H1 (cell line): ENCODE measurements at regions not wholly inside any gene's neighbourhood (a gene's known extent, or its start where the extent isn't known, plus 50 kb on each side); places are given as distances from the start of the nearest gene placed in this dataset.

Source experiments
- CTCF ChIA-PET: fragments of 300-600 bp; sonication (Branson Sonifier 250); formaldehyde crosslinking; loops from one replicate; lab custom pipeline; 2021; ENCODE audit not compliant: partially characterized antibody; lab: Charles Lee
- POLR2A ChIA-PET: fragments of 300-600 bp; sonication (Branson Sonifier 250); formaldehyde crosslinking; loops from one replicate; lab custom pipeline; 2021; ENCODE audit warnings: inconsistent platforms; ENCODE audit not compliant: partially characterized antibody; lab: Charles Lee
- DNase-seq, 2 experiments: peaks; one replicate each; pipeline versions ENCODE4 v3.0.0 to v3.0.0-alpha.2; 2010 to 2022; ENCODE audit warnings: low spot score in 2 of 2, low read depth in 1 of 2, mixed read lengths in 1 of 2
- FAIRE-seq: peaks from 2 replicates; lab custom pipeline; 2011; peaks lifted over from hg19 to GRCh38; lab: Jason Lieb, UNC
- H2AFZ ChIP-seq: 2 replicates; pipeline ENCODE4 v1.8.1; 2012; ENCODE audit warnings: low read length, inconsistent platforms
- H2AK5ac ChIP-seq: 2 replicates; pipeline ENCODE4 v1.6.1; 2013; ENCODE audit warnings: low read depth, low read length
- H2BK120ac ChIP-seq: replicated peaks from 2 replicates; pipeline ENCODE3; 2013; ENCODE audit warnings: low read depth, low read length, inconsistent platforms
- H2BK12ac ChIP-seq: 2 replicates; pipeline ENCODE4 v1.6.1; 2013; ENCODE audit warnings: low read depth, low read length
- H2BK15ac ChIP-seq: 2 replicates; pipeline ENCODE4 v1.6.1; 2013; ENCODE audit warnings: low read length
- H2BK20ac ChIP-seq: 2 replicates; pipeline ENCODE4 v1.6.1; 2013; ENCODE audit warnings: low read length
- H2BK5ac ChIP-seq: 2 replicates; pipeline ENCODE4 v1.6.1; 2013; ENCODE audit warnings: low read depth, low read length
- H3K14ac ChIP-seq: 2 replicates; pipeline ENCODE4 v1.6.1; 2013; ENCODE audit warnings: inconsistent platforms; ENCODE audit not compliant: insufficient read length
- H3K18ac ChIP-seq: 2 replicates; pipeline ENCODE4 v1.6.1; 2013; ENCODE audit warnings: low read length; ENCODE audit errors: extremely low read depth
- H3K23ac ChIP-seq: 2 replicates; pipeline ENCODE4 v1.6.1; 2013; ENCODE audit warnings: inconsistent platforms; ENCODE audit not compliant: insufficient read length
- H3K23me2 ChIP-seq: 2 replicates; pipeline ENCODE4 v1.6.1; 2013; ENCODE audit warnings: low read depth, low read length
- H3K27ac ChIP-seq: 2 replicates; pipeline ENCODE4 v1.6.1; 2011; ENCODE audit warnings: low read depth, low read length, inconsistent platforms
- H3K27me3 ChIP-seq, 4 experiments: replicated peaks in 1 of 4; 1 replicate in 1 of 4; 2 replicates in 3 of 4; pipeline versions ENCODE4 v1.6.1 to v1.8.1; 2011 to 2013; ENCODE audit warnings: low read length in 3 of 4, mild to moderate bottlenecking in 3 of 4, inconsistent platforms in 2 of 4, mixed read lengths in 2 of 4, moderate library complexity in 1 of 4; ENCODE audit not compliant: control insufficient read depth in 3 of 4, insufficient read depth in 3 of 4; ENCODE audit errors: extremely low read depth in 1 of 4
- H3K36me3 ChIP-seq, 4 experiments: 2 replicates each; pipeline versions ENCODE4 v1.6.1 to v1.8.1; 2011 to 2013; ENCODE audit warnings: mild to moderate bottlenecking in 4 of 4, low read length in 3 of 4, moderate library complexity in 2 of 4, control low read depth in 1 of 4, inconsistent platforms in 1 of 4; ENCODE audit not compliant: insufficient read depth in 4 of 4, control insufficient read depth in 2 of 4
- H3K4ac ChIP-seq: replicated peaks from 2 replicates; pipeline ENCODE3; 2013; ENCODE audit warnings: low read length, low read depth, mixed read lengths, inconsistent platforms; ENCODE audit not compliant: insufficient read length
- H3K4me1 ChIP-seq, 4 experiments: replicated peaks in 1 of 4; 1 replicate in 1 of 4; 2 replicates in 3 of 4; pipeline versions ENCODE4 v1.6.1 to v1.8.1; 2011 to 2013; ENCODE audit warnings: low read length in 3 of 4, inconsistent platforms in 2 of 4, mixed read lengths in 1 of 4; ENCODE audit not compliant: insufficient read depth in 4 of 4, control insufficient read depth in 3 of 4
- H3K4me2 ChIP-seq, 2 experiments: 2 replicates each; pipeline versions ENCODE4 v1.6.1 to v1.8.1; 2011 to 2013; ENCODE audit warnings: low read depth in 2 of 2, low read length in 2 of 2, control low read depth in 1 of 2, inconsistent platforms in 1 of 2, mild to moderate bottlenecking in 1 of 2; ENCODE audit not compliant: insufficient read depth in 1 of 2
- H3K4me3 ChIP-seq, 4 experiments: fragments of 200-600, 300-600 bp in 1 of 4; sonication (generic), shearing (Covaris generic), sonication (Bioruptor Twin) in 1 of 4; 2 replicates each; pipeline versions ENCODE4 v1.5.1 to v1.8.1; 2011 to 2016; ENCODE audit warnings: low read length in 4 of 4, low read depth in 3 of 4, control low read depth in 2 of 4, inconsistent platforms in 2 of 4, mild to moderate bottlenecking in 2 of 4, mixed read lengths in 1 of 4, moderate library complexity in 1 of 4; ENCODE audit not compliant: insufficient read depth in 2 of 4; ENCODE audit errors: extremely low read depth in 1 of 4
- H3K56ac ChIP-seq: replicated peaks from 2 replicates; pipeline ENCODE3; 2013; ENCODE audit warnings: low read depth, mild to moderate bottlenecking, mixed read lengths, low read length, inconsistent platforms; ENCODE audit not compliant: insufficient read length
- H3K79me1 ChIP-seq: 2 replicates; pipeline ENCODE4 v1.6.1; 2013; ENCODE audit warnings: low read depth, low read length, control low read depth
- H3K79me2 ChIP-seq, 2 experiments: 2 replicates each; pipeline versions ENCODE4 v1.6.1 to v1.8.1; 2012 to 2013; ENCODE audit warnings: low read length in 2 of 2, mild to moderate bottlenecking in 2 of 2, inconsistent platforms in 1 of 2; ENCODE audit not compliant: insufficient read depth in 2 of 2, control insufficient read depth in 1 of 2
- H3K9ac ChIP-seq, 4 experiments: replicated peaks in 1 of 4; 1 replicate in 1 of 4; 2 replicates in 3 of 4; pipeline versions ENCODE4 v1.6.1 to v1.8.1; 2011 to 2013; ENCODE audit warnings: low read depth in 3 of 4, low read length in 3 of 4, control low read depth in 2 of 4, mild to moderate bottlenecking in 2 of 4, moderate library complexity in 2 of 4, inconsistent platforms in 1 of 4; ENCODE audit errors: extremely low read depth in 1 of 4
- H3K9me3 ChIP-seq, 2 experiments: 2 replicates each; pipeline versions ENCODE4 v1.6.1 to v1.8.1; 2012 to 2013; ENCODE audit warnings: mild to moderate bottlenecking in 2 of 2, moderate library complexity in 2 of 2, control low read depth in 1 of 2, inconsistent platforms in 1 of 2, low read depth in 1 of 2, low read length in 1 of 2, mixed read lengths in 1 of 2; ENCODE audit not compliant: insufficient read depth in 2 of 2
- H4K20me1 ChIP-seq, 2 experiments: replicated peaks in 1 of 2; 2 replicates each; pipeline versions ENCODE3 to v1.8.1; 2011 to 2013; ENCODE audit warnings: inconsistent platforms in 2 of 2, low read length in 2 of 2, mild to moderate bottlenecking in 1 of 2; ENCODE audit not compliant: insufficient read depth in 2 of 2, control insufficient read depth in 1 of 2
- H4K5ac ChIP-seq: 2 replicates; pipeline ENCODE4 v1.6.1; 2013; ENCODE audit warnings: low read length, low read depth, mixed read lengths, inconsistent platforms; ENCODE audit not compliant: insufficient read length
- H4K8ac ChIP-seq: 2 replicates; pipeline ENCODE4 v1.8.0; 2013; ENCODE audit warnings: mild to moderate bottlenecking, moderate library complexity, low read length, inconsistent platforms; ENCODE audit not compliant: insufficient read depth; ENCODE audit errors: extremely low read depth
- H4K91ac ChIP-seq: replicated peaks from 2 replicates; pipeline ENCODE3; 2013; ENCODE audit warnings: low read length, mixed read lengths, inconsistent platforms; ENCODE audit not compliant: insufficient read length
- CBX8 ChIP-seq: fragments of 300-800, 300-1000 bp; sonication (generic); IDR thresholded peaks from 2 replicates; pipeline ENCODE4 v1.7.1; 2016; ENCODE audit warnings: low read depth, low read length, borderline replicate concordance
- CREB1 ChIP-seq: IDR thresholded peaks from 2 replicates; pipeline ENCODE4 v1.6.1; 2012; ENCODE audit warnings: inconsistent platforms
- JUND ChIP-seq: IDR thresholded peaks from 2 replicates; pipeline ENCODE4 v1.6.1; 2011; ENCODE audit warnings: mild to moderate bottlenecking, improper control_type of control experiment, low read length
- USF2 ChIP-seq: IDR thresholded peaks from 2 replicates; pipeline ENCODE4 v1.6.1; 2011; ENCODE audit warnings: low read length, improper control_type of control experiment
- WGBS, 2 experiments: shearing (Covaris generic) in 1 of 2; methylation state at CpG; one replicate each; pipeline versions ENCODE4 v1.1.6 to v1.1.7; 2013 to 2015; ENCODE audit warnings: low lambda C conversion rate in 2 of 2, mixed read lengths in 2 of 2, inconsistent platforms in 1 of 2, low coverage in 1 of 2, missing lambda C conversion rate in 1 of 2; ENCODE audit not compliant: insufficient replicate concordance in 2 of 2, insufficient coverage in 1 of 2, insufficient read length in 1 of 2; ENCODE audit errors: extremely low coverage in 1 of 2, missing lambda C conversion rate in 1 of 2; 5-methylcytosine and 5-hydroxymethylcytosine counted together

DNA sequence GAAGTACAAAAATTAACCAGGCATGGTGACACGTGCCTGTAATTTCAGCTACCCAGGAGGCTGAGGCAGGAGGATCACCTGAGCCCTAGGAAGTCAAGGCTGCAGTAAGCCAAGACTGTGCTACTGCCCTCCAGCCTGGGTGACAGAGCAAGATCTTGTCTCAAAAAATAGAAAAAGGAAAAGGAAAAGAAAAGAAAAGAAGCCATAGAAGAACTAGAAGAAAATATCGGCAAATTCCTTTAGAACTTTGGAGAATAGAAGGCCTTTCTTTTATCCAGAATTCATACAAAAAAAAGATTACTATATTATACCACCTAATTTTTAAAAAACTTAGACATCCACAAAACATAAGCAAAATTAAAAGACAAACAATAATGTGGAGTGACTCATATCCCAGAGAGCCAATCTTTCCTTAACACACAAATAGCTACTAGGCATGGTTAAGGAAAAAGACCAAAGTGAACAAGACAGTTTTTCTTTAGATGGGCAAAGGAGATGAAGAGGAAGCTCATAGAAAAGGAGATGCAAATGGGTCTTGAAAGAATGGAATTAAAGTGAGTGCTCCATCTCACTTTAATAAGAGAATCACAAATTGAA is 251.1 kb upstream of the IRF2BP2 start:
- DNase-seq (no peak), FAIRE-seq (no peak)
- Histone ChIP-seq H3K9ac (no peak overlapping the region), H2AK5ac (no peak overlapping the region), H4K20me1 (no peaks in the 10 kb centered on the region), H3K36me3 (no peaks in the 10 kb centered on the region), H2BK5ac (no peak overlapping the region), H3K27me3 (no peaks in the 10 kb centered on the region), H4K91ac (no peak overlapping the region), H3K4ac (no peak overlapping the region), H3K79me1 (no peaks in the 10 kb centered on the region), H2BK120ac (no peak overlapping the region), H3K4me1 (no peaks in the 10 kb centered on the region; a peak in 1 of 7 replicates), H3K9me3 (peaks cover 0 to 3% of the 10 kb centered on the region in 2 experiments; a peak in 1 of 4 replicates), H3K23ac (no peak overlapping the region), H3K79me2 (no peaks in the 10 kb centered on the region), H4K5ac (no peak overlapping the region), H2BK20ac (no peak overlapping the region), H3K23me2 (no peaks in the 10 kb centered on the region), H3K18ac (no peak overlapping the region), H3K56ac (no peak overlapping the region), H3K27ac (no peak overlapping the region), H3K4me3 (no peak overlapping the region), H2BK12ac (no peak overlapping the region), H2BK15ac (no peak overlapping the region), H3K14ac (no peak overlapping the region), H3K4me2 (no peak overlapping the region), H2AFZ (no peak overlapping the region), H4K8ac (no peak overlapping the region)
- WGBS, 2 experiments = 82% methylated on average over 2 of the region's 2 CpGs; no CpG with 5 or more reads in 1 of the 2 experiments
- ChIA-PET POLR2A (no interaction called here), CTCF (no interaction called here)
- TF ChIP-seq USF2 = no peak
- no peak for TF ChIP-seq CREB1
- TF ChIP-seq CBX8 = no peak
- no peak for TF ChIP-seq JUND
